GM12873 (cell line): ENCODE measurements at regions not wholly inside any gene's neighbourhood (a gene's known extent, or its start where the extent isn't known, plus 50 kb on each side); places are given as distances from the start of the nearest gene placed in this dataset.

ENCODE experiments used
- CTCF ChIP-seq: IDR thresholded peaks from 2 replicates; pipeline ENCODE4 v1.5.1; 2012; ENCODE audit warnings: low read depth, mild to moderate bottlenecking, moderate library complexity, low read length, control low read depth; ENCODE audit not compliant: insufficient read depth; ENCODE audit errors: missing control alignments

GRCh38 chr10:21257919-21258318, 267.6 kb downstream of the SKIDA1 start:
- no peak for TF ChIP-seq CTCF

GRCh38 chr10:21257191-21257590, 268.3 kb downstream of the SKIDA1 start:
- no peak for TF ChIP-seq CTCF

- no peak for TF ChIP-seq CTCF
Observed at GRCh38 chr10:21249435-21249834, 276.0 kb downstream of the SKIDA1 start.

GRCh38 chr10:21247592-21247991, 277.9 kb downstream of the SKIDA1 start:
- TF ChIP-seq CTCF = no peak

- TF ChIP-seq CTCF = no peak
Observed at GRCh38 chr10:21246178-21246577, 279.3 kb downstream of the SKIDA1 start.

GRCh38 chr10:21243748-21244257, 281.7 kb downstream of the SKIDA1 start:
- TF ChIP-seq CTCF = no peak

GRCh38 chr10:21242915-21243314, 282.6 kb downstream of the SKIDA1 start:
- no peak for TF ChIP-seq CTCF
